Vagina (tissue), 2 donors: ENCODE measurements at regions not wholly inside any gene's neighbourhood (a gene's known extent, or its start where the extent isn't known, plus 50 kb on each side); places are given as distances from the start of the nearest gene placed in this dataset.

Experiments used
- DNase-seq, 2 donors: peaks; one replicate each; pipeline ENCODE4 v3.0.0-alpha.2; 2017; ENCODE audit errors: extremely low spot score in 2 of 2
- H3K27ac ChIP-seq: fragments of 200-600 bp; sonication (generic); one replicate; pipeline ENCODE4 v1.5.1; 2019
- H3K27me3 ChIP-seq: fragments of 200-600 bp; sonication (generic); one replicate; pipeline ENCODE4 v1.5.1; 2019
- H3K36me3 ChIP-seq, 2 donors: fragments of 200-600 bp; sonication (generic); one replicate each; pipeline ENCODE4 v1.5.1; 2017 to 2019
- H3K4me1 ChIP-seq: fragments of 200-600 bp; sonication (generic); one replicate; pipeline ENCODE4 v1.5.1; 2019
- H3K4me3 ChIP-seq, 2 donors: fragments of 200-600 bp; sonication (generic); 1 replicate in 1 of 2; 2 replicates in 1 of 2; pipeline ENCODE4 v1.5.1; 2016 to 2019
- H3K9me3 ChIP-seq: fragments of 200-600 bp; sonication (generic); one replicate; pipeline ENCODE4 v1.5.1; 2019
- CTCF ChIP-seq, 3 experiments: fragments of 450-650 bp in 2 of 3; fragments of 200-600 bp in 1 of 3; sonication (generic) in 1 of 3; IDR thresholded peaks; one replicate each; pipeline ENCODE4 v1.5.1; 2017 to 2019; ENCODE audit warnings: antibody characterized with exemption in 3 of 3, mild to moderate bottlenecking in 2 of 3, moderate library complexity in 2 of 3
- POLR2A ChIP-seq, 2 donors: fragments of 450-650 bp; IDR thresholded peaks; one replicate each; pipeline ENCODE4 v1.6.1; 2017; ENCODE audit warnings: antibody characterized with exemption in 2 of 2, mild to moderate bottlenecking in 2 of 2, moderate library complexity in 2 of 2
- POLR2AphosphoS5 ChIP-seq, 2 donors: sonication (generic); formaldehyde crosslinking; IDR thresholded peaks; one replicate each; pipeline ENCODE4 v1.9.0; 2017; ENCODE audit warnings: antibody characterized with exemption in 2 of 2, mild to moderate bottlenecking in 2 of 2, low read depth in 1 of 2; ENCODE audit not compliant: insufficient read depth in 1 of 2
- intact Hi-C: fragments of 100-400 bp; cut with DNase I; formaldehyde crosslinking; loops from one replicate; pipeline ENCODE4 v1.15.1; 2023

- no peaks in the 10 kb centered on the region for H3K27me3 ChIP-seq
- H3K36me3 ChIP-seq = no peaks in the 10 kb centered on the region
- no peak overlapping the region for H3K4me3 ChIP-seq
- H3K4me1 ChIP-seq = no peaks in the 10 kb centered on the region
- DNase-seq = no peak
- intact Hi-C loops = no loop called here
- TF ChIP-seq CTCF (IDR thresholded peaks at IDR 0.05) (no peak), POLR2A (IDR thresholded peaks at IDR 0.05) (no peak), POLR2AphosphoS5 (IDR thresholded peaks at IDR 0.05; ENCODE audit: insufficient read depth in 1 of 2, low read depth in 1 of 2) (no peak)
- no peak overlapping the region for H3K27ac ChIP-seq
- H3K9me3 ChIP-seq = no peaks in the 10 kb centered on the region
Measured at GRCh38 chr18:57223144-57223870, 76.4 kb downstream of the BOD1L2 start.

GRCh38 chr18:57230861-57231585 is 84.1 kb downstream of the BOD1L2 start:
- H3K9me3 ChIP-seq = no peaks in the 10 kb centered on the region
- intact Hi-C loops = no loop called here
- no peaks in the 10 kb centered on the region for H3K27me3 ChIP-seq
- no peak for TF ChIP-seq CTCF (IDR thresholded peaks at IDR 0.05)
- no peak for TF ChIP-seq POLR2A (IDR thresholded peaks at IDR 0.05)
- no peak for TF ChIP-seq POLR2AphosphoS5 (IDR thresholded peaks at IDR 0.05; ENCODE audit: insufficient read depth in 1 of 2, low read depth in 1 of 2)
- no peak for DNase-seq
- H3K36me3 ChIP-seq = no peaks in the 10 kb centered on the region
- no peak overlapping the region for H3K4me3 ChIP-seq
- H3K27ac ChIP-seq = no peak overlapping the region
- no peaks in the 10 kb centered on the region for H3K4me1 ChIP-seq

- DNase-seq = no peak
- Histone ChIP-seq H3K27me3 (no peaks in the 10 kb centered on the region), H3K9me3 (no peaks in the 10 kb centered on the region), H3K36me3 (no peaks in the 10 kb centered on the region), H3K4me1 (no peaks in the 10 kb centered on the region), H3K27ac (no peak overlapping the region), H3K4me3 (no peak overlapping the region)
- TF ChIP-seq CTCF (IDR thresholded peaks at IDR 0.05) = no peak
- TF ChIP-seq POLR2AphosphoS5 (IDR thresholded peaks at IDR 0.05; ENCODE audit: insufficient read depth in 1 of 2, low read depth in 1 of 2) = no peak
- TF ChIP-seq POLR2A (IDR thresholded peaks at IDR 0.05) = no peak
- intact Hi-C loops = no loop called here
Measured at GRCh38 chr18:57231864-57232263, 85.0 kb downstream of the BOD1L2 start.

GRCh38 chr18:57234346-57234745 is 87.5 kb downstream of the BOD1L2 start:
- no peaks in the 10 kb centered on the region for H3K9me3 ChIP-seq
- intact Hi-C loops = no loop called here
- no peak for TF ChIP-seq CTCF (IDR thresholded peaks at IDR 0.05)
- no peak for TF ChIP-seq POLR2A (IDR thresholded peaks at IDR 0.05)
- no peak for TF ChIP-seq POLR2AphosphoS5 (IDR thresholded peaks at IDR 0.05; ENCODE audit: insufficient read depth in 1 of 2, low read depth in 1 of 2)
- H3K27ac ChIP-seq = no peak overlapping the region
- no peaks in the 10 kb centered on the region for H3K4me1 ChIP-seq
- no peak overlapping the region for H3K4me3 ChIP-seq
- DNase-seq = no peak
- no peaks in the 10 kb centered on the region for H3K27me3 ChIP-seq
- H3K36me3 ChIP-seq = no peaks in the 10 kb centered on the region

GRCh38 chr18:57241869-57242268 is 95.0 kb downstream of the BOD1L2 start:
- no peaks in the 10 kb centered on the region for H3K27me3 ChIP-seq
- intact Hi-C loops = no loop called here
- H3K27ac ChIP-seq = no peak overlapping the region
- H3K4me3 ChIP-seq = no peak overlapping the region
- no peaks in the 10 kb centered on the region for H3K4me1 ChIP-seq
- no peaks in the 10 kb centered on the region for H3K36me3 ChIP-seq
- DNase-seq = no peak
- TF ChIP-seq POLR2AphosphoS5 (IDR thresholded peaks at IDR 0.05; ENCODE audit: insufficient read depth in 1 of 2, low read depth in 1 of 2) = no peak
- no peak for TF ChIP-seq POLR2A (IDR thresholded peaks at IDR 0.05)
- TF ChIP-seq CTCF (IDR thresholded peaks at IDR 0.05) = no peak
- no peaks in the 10 kb centered on the region for H3K9me3 ChIP-seq
